G401.6 (cell line): ENCODE measurements at regions not wholly inside any gene's neighbourhood (a gene's known extent, or its start where the extent isn't known, plus 50 kb on each side); places are given as distances from the start of the nearest gene placed in this dataset.

Experiments used
- FAIRE-seq: peaks from 2 replicates; lab custom pipeline; 2012; peaks lifted over from hg19 to GRCh38; lab: Jason Lieb, UNC

DNA sequence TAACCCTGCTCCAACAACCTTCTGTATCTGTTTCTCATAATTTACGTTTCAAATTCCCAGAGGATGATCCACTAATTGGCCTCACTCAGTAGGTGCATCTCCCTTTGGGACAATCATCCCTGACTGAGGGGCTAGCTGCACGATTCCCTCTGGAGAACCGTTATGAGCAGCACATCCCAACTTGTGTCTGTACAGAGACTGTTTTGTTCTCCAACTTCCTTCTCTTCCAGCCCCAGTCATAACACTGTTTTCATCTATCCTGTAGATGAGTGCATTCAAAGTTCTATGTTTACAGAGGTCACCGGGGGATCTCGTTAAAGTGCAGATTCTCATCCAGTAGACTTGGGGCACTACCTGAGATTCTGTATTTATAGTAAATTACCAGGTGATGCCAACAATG is 187.2 kb downstream of the REEP3 start:
- no peak for FAIRE-seq

DNA sequence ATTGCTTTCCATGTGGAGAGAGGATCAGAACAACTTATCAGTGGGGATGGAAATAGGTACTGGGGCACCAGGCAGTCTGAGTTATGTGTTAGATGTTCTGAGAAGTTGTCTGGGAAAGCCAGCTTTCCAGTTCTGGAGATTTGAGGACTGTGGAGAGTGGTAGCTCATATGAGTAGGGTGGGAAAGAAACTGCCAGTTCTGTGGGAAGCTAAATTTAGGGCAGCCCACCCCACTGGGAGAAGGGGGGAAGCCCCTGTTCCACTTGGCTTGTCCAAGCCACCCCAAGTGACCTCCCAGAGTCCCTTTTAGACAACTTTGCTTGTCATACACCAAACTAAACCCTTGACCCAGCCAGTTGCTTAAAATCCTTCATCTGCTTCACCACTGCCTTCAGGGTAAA is 189.5 kb downstream of the REEP3 start:
- FAIRE-seq: no peak

DNA sequence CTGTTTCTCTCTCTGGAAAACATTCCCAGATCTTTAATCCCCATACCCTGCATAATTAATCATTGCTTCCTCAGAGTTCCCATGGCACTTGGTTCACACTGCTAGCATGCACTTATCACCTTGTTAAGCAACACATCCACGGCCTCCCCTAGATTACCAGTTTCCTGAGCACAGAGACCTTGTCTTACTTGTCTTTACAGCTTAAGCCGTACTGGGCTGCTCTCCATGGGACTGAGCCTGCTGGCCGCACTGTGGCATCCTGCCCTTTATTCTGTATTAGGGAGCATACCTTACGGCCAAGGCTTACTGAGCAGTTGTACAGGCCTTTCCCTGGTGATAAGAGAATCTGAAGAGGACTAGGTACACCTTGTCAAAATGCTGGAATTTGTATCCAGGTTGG is 190.2 kb downstream of the REEP3 start:
- no peak for FAIRE-seq

DNA sequence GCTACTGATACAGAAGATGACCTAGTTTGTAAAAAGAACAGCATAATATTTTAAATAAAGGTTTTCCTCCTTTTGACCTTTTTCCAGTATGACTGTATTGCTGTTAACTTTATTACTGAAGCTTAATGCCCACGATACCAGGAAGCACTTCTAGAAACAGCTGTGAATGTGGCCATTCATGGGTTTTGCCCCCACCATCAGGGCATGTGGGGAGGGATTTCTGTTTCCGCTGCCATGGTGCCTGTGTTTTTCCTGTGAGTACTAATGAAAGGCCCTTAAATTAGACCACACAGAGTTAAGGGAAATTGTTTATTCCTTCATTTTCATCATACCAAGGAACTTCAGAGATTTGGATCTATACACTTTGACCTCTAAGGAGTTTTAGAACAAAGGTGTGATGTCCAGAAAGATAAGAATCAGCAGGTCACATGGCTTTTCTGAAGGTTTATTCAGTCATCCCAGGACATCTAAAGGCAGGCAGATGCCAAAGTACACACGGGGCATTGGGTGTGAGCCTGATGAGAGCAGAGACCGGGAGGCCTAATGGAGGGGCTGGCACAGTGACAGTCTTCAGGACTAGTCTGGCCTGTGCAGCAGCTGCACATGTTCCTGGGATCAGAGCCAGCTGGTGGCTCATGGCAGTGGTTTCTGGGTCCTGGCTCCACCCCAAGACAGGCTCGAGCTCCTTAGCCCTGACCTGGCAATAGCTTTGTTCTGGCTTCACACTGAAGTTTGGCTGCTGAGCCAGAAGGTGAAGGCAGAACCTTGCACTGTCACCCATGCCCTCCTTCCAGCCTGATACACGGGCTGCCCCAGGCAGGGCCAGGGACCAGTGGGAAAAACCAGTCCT is 190.9 kb downstream of the REEP3 start:
- no peak for FAIRE-seq

DNA sequence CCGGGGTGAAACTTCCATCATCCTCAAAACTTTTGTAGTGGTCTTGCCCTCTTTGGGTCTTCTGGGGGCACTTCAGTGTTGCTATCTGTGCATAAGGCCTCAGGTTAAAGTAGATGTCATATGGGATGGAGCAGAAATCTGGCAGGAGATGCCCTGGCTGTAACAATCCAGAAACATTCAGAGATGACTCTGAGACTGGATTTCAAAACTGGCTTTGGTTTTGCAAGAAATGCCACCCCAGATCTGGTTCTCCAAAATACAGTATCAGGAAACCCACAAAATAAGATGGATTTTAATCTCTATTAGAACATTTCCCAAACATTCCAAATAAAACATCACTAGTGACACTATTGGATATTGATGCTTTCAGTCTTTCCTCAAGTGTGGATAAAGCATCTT is 191.5 kb downstream of the REEP3 start:
- FAIRE-seq: no peak

DNA sequence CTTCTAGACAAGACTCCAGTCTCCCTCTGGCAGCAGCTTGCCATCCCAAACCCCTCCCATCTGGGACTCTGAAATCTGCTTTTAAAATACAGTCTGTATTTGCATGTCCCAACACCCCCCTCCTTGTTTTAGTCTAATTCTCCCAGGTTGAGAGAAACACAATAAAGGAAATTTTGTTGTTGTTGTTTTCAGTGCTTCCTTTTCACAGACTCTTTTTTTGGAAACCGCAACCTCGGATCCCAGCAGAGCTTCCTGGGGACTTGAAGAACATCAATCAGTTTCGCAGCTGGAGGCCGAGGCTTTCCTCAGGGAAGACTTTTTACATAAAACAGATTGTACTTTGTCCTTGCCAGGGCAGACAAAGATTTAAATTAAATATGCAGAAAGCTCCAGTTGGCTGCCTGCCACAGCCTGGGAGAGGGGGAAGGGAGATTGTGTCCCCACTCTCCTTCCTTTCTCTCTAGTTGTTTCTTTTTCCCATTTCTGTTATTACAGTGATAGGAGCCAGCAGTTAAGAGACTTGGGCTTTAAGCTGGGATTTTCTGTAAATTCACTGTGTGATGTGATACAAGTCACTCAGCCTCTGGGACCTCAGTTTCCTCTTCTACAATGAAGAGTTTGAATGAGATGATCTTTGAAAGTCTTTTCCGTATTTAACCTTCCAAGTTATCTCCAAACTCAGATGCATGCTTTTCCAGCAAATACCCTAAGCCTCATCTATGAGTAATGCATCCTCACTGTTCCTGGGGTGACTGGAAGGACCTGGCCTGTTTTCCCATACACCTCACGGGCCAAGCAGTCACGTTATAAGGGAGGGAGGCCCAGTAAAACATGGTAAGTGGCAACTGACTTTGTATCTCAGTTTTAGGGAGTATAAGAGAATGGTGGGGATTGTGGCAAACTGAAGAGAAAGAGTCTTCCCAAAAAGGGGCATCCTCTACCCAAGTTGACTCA is 192.3 kb downstream of the REEP3 start:
- FAIRE-seq: no peak

DNA sequence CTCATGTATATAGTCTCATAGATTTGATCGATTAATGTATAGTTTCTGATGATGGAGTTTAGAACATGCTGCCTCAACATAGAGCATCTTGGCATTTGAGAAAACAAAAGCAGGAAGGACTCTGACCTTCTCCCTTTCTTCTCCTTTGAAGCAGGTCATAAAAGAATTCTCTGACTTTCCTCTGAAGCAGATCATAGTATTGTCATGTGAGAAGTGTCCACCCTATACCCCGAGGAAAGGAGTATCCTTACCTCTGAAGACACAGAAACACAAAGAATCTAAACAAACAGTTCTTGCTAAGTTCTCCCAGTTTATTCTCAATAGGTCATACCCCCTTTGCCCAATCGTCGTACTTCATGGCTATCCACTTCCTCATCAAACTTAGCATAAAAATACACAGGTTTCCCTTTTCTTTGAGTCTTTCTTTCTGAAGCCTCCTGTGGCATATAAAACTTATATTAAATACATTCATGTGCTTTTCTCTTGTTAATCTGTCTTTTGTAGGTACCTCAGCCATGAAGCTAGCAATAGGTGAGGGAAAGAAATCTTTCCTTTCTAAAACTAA is 194.9 kb downstream of the REEP3 start:
- no peak for FAIRE-seq

DNA sequence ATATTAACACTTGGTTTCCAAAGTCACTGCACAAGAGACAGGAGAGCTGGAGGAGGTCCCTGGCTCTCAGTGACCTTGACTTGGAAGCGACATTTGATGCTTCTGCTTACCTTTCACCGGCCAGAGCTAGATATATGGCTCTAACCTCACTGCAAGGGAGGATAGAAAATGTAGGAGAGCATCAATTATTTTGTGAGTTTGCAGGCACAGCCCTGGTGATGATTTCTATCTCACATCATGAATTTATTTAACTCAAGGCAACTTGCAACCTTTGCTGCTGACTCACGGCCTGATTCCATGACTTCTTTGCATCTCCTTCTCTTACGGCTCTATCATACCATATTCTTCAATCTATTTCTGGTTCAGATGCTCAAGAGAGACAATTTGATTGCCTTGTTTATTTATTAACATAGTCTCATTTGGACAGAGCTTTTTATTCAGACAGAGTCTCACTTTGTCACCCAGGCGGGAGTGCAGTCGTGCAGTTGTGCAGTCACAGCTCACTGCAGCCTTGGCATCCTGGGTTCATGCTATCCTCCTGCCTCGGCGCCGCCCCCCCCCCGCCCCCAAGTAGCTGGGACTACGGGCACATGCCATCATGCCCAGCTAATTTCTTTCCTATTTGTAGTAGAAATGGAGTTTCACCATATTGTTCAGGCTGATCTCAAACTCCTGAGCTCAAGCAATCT is 196.0 kb downstream of the REEP3 start:
- FAIRE-seq: no peak

DNA sequence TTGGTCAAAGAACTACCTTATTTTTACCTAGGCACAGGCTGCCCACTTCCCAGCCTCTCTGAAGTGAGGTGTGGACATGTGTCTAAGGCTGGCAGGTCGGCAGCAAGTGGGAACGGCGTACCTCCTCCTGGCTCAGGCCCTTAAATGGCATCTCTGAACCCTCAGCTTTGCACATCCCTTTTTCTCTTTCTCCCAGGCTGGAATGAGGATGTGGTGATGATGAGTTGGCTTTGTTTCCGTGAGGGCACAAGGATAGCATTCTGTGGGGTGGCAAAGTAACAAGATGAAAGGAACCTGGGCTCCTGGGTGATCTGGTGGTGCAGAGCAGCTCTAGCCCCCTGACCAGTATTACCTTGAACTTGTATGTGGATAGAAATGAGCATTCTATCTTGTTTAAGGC is 196.8 kb downstream of the REEP3 start:
- FAIRE-seq: no peak

DNA sequence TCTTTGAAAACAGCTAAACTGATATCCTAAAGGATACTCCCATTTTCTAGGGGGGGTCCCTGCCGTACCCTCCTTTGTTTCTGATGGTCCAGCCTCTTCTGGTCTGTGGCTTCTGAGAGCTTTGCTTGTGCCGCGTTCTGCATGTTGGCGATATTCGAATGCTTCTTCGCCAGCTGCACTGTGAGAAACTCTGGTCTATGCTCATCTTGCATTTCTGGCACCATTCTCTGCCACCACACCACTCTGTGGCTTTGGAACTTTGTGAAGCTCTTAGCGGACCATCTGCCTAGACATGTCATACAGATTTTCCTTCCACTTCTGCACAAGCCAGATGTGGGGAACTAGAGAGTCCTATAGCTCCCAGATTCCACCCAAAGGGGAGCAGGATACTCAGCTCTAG is 197.2 kb downstream of the REEP3 start:
- FAIRE-seq: no peak

DNA sequence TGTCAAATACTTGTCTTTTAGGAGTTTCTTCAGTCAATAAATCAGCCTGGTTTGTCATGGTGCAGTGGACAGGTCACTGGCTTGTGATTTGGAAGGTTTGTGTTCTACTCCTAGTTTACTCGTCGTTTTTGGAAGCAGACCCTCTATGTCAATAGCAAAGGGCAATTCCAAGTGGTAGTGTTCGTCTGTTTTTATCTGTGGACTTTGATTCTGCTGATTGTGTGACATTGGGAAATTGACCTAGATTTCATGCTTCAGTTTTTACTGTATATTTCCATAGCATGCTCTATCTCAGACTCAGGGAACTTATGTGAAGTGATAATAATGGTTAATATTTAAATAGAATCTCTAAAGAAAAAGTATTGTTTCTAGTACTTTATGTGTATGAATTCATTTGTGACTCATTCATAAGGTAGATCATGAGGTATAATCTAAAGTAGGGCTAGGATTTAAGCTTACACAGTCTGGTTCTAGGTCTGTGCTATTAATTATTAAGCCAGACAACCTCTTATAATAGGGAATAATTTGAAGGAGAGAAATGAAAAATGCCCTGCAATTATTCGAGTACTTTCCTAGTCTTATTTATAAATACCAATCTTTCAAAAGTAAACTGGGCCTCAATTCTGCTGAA is 198.1 kb downstream of the REEP3 start:
- FAIRE-seq: no peak

DNA sequence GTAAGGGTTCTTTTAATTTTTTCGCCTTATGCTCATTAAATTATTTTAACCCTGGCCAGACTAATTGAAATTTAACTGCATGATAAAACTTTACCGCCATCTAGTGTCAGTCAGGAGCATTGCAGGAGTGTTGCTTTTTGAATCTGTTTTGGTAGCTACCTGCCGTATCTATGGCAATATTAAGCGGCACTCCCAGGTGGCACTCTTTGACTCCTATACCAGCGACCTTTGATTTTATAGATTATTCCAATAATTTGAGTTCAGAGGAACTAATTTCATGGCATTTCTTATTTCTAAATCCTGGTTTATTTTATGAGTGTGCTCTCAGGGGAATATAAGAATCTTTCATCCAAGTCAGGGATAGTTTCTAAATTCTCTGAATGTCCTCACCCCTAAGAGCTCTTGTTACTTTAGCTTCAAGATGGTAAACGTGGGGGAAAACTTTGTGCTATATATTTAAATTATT is 198.9 kb downstream of the REEP3 start:
- peak; percentile 89 for FAIRE-seq

DNA sequence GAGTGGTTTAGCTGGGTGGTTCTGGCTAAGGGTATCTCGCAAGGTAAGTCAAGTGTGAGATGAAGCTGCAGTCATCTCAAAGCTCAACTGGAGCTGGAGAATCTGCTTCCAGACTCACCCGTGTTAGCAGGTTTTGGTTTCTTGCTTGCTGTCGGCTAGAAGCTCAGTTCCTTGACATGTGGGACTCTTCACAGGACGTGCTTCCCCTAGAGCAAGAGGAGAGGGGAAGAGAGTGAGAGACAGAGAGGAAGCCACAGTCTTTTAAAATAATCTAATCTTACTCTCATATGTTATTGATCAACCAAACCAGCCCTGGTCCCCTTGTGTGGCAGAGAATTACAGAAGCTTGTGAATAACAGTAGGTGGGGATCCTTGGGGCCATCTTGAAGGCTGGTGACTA is 199.5 kb downstream of the REEP3 start:
- no peak for FAIRE-seq

DNA sequence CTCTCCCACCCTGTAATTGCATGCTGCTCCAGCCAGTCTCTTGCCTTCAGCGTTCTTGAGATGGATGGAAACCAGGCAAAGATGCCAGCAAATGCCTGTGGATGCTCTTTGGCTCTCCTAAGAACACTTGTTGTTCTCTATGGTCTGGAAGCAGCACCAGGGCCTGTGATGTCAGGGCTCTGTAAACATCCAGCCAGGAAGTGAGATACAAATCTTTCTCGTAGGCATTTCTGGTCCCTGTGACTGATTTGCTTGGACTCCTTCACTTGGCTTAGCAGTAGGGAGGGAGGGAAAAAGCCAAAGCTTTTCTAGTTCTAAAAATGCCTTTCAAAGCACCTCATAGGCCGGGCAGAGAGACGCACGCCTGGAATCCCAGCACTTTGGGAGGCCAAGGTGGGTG is 201.3 kb downstream of the REEP3 start:
- no peak for FAIRE-seq

DNA sequence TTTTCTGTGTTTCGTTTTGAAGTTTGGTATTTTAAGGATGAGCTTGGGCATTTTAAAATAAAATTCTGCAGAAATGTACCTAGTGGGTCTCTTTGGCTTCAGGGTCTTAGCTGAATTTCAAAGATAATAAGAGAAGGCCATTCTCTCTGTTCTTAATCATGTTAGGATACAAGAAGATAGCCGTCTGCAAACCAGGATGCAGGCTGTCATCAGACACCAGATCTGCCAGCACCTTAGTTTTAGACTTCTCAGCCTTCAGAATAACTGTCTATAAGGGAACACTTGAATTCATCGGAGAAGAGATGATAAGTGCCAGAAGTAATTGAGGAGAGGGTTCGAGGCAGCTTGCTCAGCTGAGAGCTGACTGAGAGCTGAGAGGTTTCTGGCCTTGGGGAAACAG is 202.1 kb downstream of the REEP3 start:
- no peak for FAIRE-seq

DNA sequence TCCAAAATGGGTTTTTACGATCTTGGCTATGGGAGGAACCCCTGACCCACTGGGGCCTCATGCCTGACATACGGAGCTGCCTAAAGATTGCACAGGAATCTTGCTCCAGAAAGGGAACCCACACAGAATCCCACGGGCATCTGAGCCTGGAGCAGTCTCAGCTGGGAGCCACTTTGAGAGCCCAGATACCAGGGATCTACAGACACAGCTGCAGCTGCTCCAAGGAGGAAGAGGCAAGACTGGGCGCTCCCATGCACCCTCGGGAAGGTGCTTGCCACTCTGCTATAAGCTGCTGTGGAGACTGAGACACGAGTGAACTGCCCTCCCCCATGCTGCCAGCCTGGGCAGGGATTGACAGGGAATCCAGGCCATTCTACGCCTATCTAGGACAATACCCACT is 202.5 kb downstream of the REEP3 start:
- FAIRE-seq: no peak

DNA sequence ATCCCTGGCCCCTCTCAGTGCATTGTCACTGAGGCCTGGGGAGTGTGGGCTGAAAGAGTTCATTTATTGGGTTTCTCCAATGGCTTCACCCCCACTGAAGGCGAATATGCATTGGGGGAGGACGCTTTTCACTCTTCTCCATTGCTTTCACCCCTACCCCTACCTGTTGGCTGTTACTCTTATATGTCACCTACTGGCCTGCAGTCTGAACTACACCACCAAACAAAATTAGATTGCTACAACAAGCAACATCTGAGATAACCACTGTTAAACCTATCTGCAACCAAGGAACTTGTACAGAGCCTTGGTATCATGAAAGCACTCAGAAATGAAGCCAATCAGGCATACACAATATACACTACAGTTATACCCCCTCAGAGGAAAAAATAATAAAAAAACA is 203.7 kb downstream of the REEP3 start:
- no peak for FAIRE-seq

DNA sequence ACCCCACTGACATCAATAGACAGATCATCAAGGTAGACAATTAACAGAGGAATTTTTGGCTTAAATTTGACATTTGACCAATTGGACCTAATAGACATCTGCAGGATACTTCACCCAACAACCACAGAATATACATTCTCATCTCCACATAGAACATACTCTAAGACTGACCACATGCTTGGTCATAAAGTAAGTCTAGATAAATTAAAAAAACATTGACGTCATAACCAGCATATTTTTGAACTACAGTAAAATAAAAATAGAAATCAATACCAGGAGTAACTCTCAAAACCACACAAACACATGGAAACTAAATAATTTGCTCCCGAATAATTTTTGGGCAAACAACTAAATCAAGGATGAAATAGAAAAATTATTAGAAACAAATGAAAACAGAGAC is 205.7 kb downstream of the REEP3 start:
- no peak for FAIRE-seq

DNA sequence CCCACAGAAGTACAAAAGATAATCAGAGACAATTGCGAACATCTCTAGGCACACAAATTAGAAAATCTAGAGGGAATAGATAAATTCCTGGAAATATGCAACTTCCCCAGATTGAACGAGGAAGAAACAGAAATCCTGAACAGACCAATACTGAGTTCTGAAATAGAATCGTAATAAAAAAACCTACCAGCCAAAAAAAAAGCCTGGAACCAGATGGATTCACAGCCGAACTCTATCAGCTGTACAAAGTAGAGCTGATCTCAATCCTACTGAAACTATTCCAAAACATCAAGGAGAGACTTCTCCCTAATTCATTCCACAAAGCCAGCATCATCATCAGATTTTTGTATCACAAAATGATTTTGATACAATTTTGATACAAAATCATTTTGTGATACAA is 206.4 kb downstream of the REEP3 start:
- no peak for FAIRE-seq

DNA sequence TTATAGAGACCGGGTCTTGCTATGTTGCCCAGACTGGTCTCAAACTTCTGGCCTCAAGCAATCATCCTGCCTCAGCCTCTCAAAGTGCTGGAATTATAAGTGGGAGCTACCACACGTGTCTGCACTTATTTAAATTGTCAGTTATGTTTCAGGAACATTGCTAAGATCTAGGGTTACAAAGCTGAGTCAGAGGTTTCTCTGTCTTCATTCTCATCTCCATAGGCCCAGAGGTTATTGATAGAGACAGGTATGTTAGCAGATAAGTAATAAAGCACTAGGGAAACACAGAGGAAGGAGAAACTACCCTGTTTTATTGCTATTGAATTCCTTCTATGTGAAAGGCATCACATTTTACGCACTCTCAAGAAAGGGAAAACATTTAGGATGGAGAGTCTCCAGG is 214.1 kb downstream of the REEP3 start:
- FAIRE-seq: no peak

DNA sequence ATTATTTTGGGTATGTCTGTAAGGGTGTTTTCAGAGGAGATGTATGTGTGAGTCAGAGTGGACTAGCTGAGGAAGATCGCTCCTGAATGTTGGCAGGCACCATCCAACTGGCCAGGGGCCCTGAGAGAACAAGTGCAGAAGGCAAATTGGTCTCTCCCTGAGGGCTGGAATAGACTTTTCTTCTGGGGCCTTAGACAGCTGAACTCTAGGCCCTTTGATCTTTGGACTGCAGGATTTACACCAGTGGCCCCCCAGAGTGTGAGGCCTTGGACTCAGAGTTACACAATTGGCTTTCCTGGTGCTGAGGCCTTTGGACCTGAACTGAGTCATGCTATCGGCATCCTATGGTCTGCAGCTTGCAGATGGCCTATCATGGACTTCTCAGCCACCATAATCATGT is 217.2 kb downstream of the REEP3 start:
- FAIRE-seq: no peak
